DOHH2 (cell line): ENCODE measurements at regions not wholly inside any gene's neighbourhood (a gene's known extent, or its start where the extent isn't known, plus 50 kb on each side); places are given as distances from the start of the nearest gene placed in this dataset.

Experiments
- H3F3A ChIP-seq: fragments of 200-600 bp; sonication (generic), shearing (Covaris generic); 2 replicates; pipeline ENCODE4 v1.6.0; 2016; ENCODE audit warnings: antibody characterized with exemption, mild to moderate bottlenecking; ENCODE audit not compliant: control insufficient read depth, insufficient read depth
- H3K27ac ChIP-seq: fragments of 200-600 bp; sonication (generic); 2 replicates; pipeline ENCODE4 v1.5.1; 2014; ENCODE audit warnings: low read depth, mild to moderate bottlenecking, low read length, moderate library complexity
- H3K27me3 ChIP-seq: fragments of 200-600 bp; sonication (generic); 2 replicates; pipeline ENCODE4 v1.6.1; 2014; ENCODE audit warnings: mild to moderate bottlenecking, low read length, mixed read lengths; ENCODE audit not compliant: control insufficient read depth
- H3K36me3 ChIP-seq: fragments of 200-600 bp; sonication (generic); 2 replicates; pipeline ENCODE4 v1.6.1; 2014; ENCODE audit warnings: mild to moderate bottlenecking, low read length, moderate library complexity, mixed read lengths; ENCODE audit not compliant: control insufficient read depth
- H3K4me1 ChIP-seq: fragments of 200-600 bp; sonication (generic); 2 replicates; pipeline ENCODE4 v1.6.1; 2014; ENCODE audit warnings: mild to moderate bottlenecking, low read length, mixed read lengths; ENCODE audit not compliant: control insufficient read depth
- H3K4me2 ChIP-seq: fragments of 200-600 bp; sonication (generic); 2 replicates; pipeline ENCODE4 v1.6.0; 2014; ENCODE audit warnings: mild to moderate bottlenecking, low read length, moderate library complexity
- H3K4me3 ChIP-seq: fragments of 200-600 bp; sonication (generic); 2 replicates; pipeline ENCODE4 v1.5.1; 2014; ENCODE audit warnings: mild to moderate bottlenecking, low read length, mixed read lengths
- H3K79me2 ChIP-seq: fragments of 200-600 bp; sonication (generic); 2 replicates; pipeline ENCODE4 v1.6.1; 2014; ENCODE audit warnings: mild to moderate bottlenecking, low read length, mixed read lengths; ENCODE audit not compliant: control insufficient read depth
- H3K9me2 ChIP-seq: fragments of 200-600 bp; sonication (generic); replicated peaks from 2 replicates; pipeline ENCODE4 v1.6.1; 2014; ENCODE audit warnings: mild to moderate bottlenecking, low read length, mixed read lengths; ENCODE audit not compliant: control insufficient read depth
- H3K9me3 ChIP-seq: fragments of 200-600 bp; sonication (generic); 2 replicates; pipeline ENCODE4 v1.6.1; 2014; ENCODE audit warnings: antibody characterized with exemption, low read length, mixed read lengths; ENCODE audit not compliant: control insufficient read depth, insufficient read depth
- H4K20me1 ChIP-seq: fragments of 200-600 bp; sonication (generic); 2 replicates; pipeline ENCODE4 v1.6.0; 2014; ENCODE audit warnings: low read depth, mild to moderate bottlenecking, antibody characterized with exemption, low read length, moderate library complexity; ENCODE audit not compliant: control insufficient read depth, insufficient read depth
- CTCF ChIP-seq: fragments of 200-600 bp; sonication (generic); IDR thresholded peaks from one replicate; pipeline ENCODE4 v1.5.1; 2014; ENCODE audit warnings: antibody characterized with exemption, mild to moderate bottlenecking, low read depth, low read length; ENCODE audit not compliant: poor library complexity, severe bottlenecking
- EZH2phosphoT487 ChIP-seq: fragments of 200-600 bp; sonication (generic); IDR thresholded peaks from 2 replicates; pipeline ENCODE4 v1.6.1; 2017; ENCODE audit warnings: borderline replicate concordance, mild to moderate bottlenecking, antibody characterized with exemption, low read length, moderate library complexity, mixed read lengths

GRCh38 chr14:98701377-98701776, 570.6 kb downstream of the BCL11B start:
- Histone ChIP-seq H3K4me1 (no peaks in the 10 kb centered on the region), H3K9me3 (no peaks in the 10 kb centered on the region), H3K4me2 (no peak overlapping the region), H3K36me3 (no peaks in the 10 kb centered on the region), H3K79me2 (no peaks in the 10 kb centered on the region), H3K9me2 (no peaks in the 10 kb centered on the region), H4K20me1 (no peaks in the 10 kb centered on the region), H3F3A (no peaks in the 10 kb centered on the region), H3K27ac (no peak overlapping the region), H3K27me3 (no peaks in the 10 kb centered on the region), H3K4me3 (no peak overlapping the region)
- TF ChIP-seq EZH2phosphoT487 (no peak), CTCF (no peak)

- Histone ChIP-seq H3K27me3 (no peaks in the 10 kb centered on the region), H3K79me2 (no peaks in the 10 kb centered on the region), H3K27ac (no peak overlapping the region), H3F3A (no peaks in the 10 kb centered on the region), H3K9me3 (no peaks in the 10 kb centered on the region), H3K4me1 (no peaks in the 10 kb centered on the region), H3K4me3 (no peak overlapping the region), H4K20me1 (no peaks in the 10 kb centered on the region), H3K36me3 (no peaks in the 10 kb centered on the region), H3K9me2 (no peaks in the 10 kb centered on the region), H3K4me2 (no peak overlapping the region)
- TF ChIP-seq CTCF, result no peak
- no peak for TF ChIP-seq EZH2phosphoT487
Measured at GRCh38 chr14:98704441-98704840, 567.6 kb downstream of the BCL11B start.

DNA sequence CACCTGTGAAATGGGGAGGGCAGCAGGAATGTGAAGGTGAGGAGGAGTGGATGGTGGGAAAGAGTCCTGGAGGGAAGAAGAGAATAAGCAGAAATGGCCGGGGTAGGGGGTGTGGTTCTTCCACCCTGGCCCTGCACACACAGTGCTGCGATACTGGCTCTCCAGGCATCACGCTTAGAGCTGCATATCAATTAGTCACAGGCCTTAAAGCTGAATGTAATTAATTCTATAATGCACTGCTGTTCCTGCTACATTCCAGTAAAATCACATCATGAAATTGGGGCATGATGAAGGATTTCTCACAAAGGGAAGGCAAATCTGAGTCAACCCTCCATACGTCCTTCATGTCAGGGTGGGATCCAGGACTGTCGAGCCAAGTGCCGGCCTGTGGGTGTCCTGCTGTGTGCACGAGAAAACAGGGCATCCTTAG, 566.1 kb downstream of the BCL11B start:
- no peak overlapping the region for H3K4me3 ChIP-seq
- H3K27ac ChIP-seq, result no peak overlapping the region

More for the DNA sequence above, 566.1 kb downstream of the BCL11B start:
- Histone ChIP-seq H3K79me2 (no peaks in the 10 kb centered on the region), H3K9me3 (no peaks in the 10 kb centered on the region), H3K36me3 (no peaks in the 10 kb centered on the region), H3K4me2 (no peak overlapping the region), H3K4me1 (no peaks in the 10 kb centered on the region), H3K9me2 (no peaks in the 10 kb centered on the region), H4K20me1 (no peaks in the 10 kb centered on the region), H3F3A (no peaks in the 10 kb centered on the region), H3K27me3 (no peaks in the 10 kb centered on the region)
- no peak for TF ChIP-seq CTCF
- no peak for TF ChIP-seq EZH2phosphoT487
